ENCODE measurements at regions not wholly inside any gene's neighbourhood (a gene's known extent, or its start where the extent isn't known, plus 50 kb on each side); places are given as distances from the start of the nearest gene placed in this dataset.

DNA sequence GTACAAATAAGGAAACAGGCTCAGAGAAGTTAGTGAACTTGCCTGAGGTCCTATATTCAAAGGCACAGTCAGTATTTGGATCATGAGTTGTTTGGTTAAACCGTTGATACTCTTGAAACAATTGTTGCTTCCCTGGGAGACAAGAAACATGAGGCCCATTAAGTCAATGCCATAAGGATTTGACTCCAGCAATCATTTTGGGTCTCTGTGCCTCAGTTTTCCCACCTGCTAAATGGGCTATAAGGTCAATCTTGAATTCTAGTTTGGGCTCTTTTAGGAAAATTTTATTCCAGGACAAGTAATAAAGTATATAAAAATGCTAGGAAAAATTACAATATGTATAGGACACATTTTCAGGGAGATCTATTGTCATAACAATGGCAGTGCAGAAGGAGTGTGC, 202.1 kb downstream of the TMEM26 start:
- Histone ChIP-seq H3K4me1 (no peaks in the 10 kb centered on the region), H3K27ac (no peak overlapping the region), H3K36me3 (no peaks in the 10 kb centered on the region), H3K27me3 (no peaks in the 10 kb centered on the region), H3K4me3 (no peak overlapping the region), H3K9me3 (no peaks in the 10 kb centered on the region)
- TF ChIP-seq POLR2A (IDR thresholded peaks at IDR 0.05) (no peak), CTCF (IDR thresholded peaks at IDR 0.05) (no peak)
- DNase-seq = no peak

GRCh38 chr10:61250131-61250530, 203.1 kb downstream of the TMEM26 start:
- Histone ChIP-seq H3K27me3 (no peaks in the 10 kb centered on the region), H3K36me3 (no peaks in the 10 kb centered on the region), H3K9me3 (no peaks in the 10 kb centered on the region), H3K4me1 (no peaks in the 10 kb centered on the region), H3K27ac (no peak overlapping the region), H3K4me3 (no peak overlapping the region)
- TF ChIP-seq CTCF (IDR thresholded peaks at IDR 0.05) = no peak
- TF ChIP-seq POLR2A (IDR thresholded peaks at IDR 0.05) = no peak
- DNase-seq = no peak

DNA sequence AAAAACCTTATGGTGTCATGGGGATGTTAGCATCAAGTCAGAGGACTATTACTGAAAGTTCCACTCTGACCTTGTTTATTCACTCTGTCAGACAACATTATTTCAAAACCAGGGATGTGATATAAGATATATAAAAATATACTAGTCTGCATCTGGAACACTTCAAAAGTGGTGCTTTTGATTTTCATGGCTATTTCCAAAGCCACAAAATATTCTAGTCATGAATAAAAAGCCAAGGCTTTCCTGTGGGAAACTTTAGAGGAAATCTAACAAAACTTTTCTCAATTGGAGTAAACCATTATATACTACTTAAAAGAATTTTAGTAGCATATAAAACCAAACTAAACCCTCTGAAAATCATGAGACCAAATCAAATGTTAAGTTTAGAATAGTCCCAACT, 205.2 kb downstream of the TMEM26 start:
- Histone ChIP-seq H3K9me3 (no peaks in the 10 kb centered on the region), H3K4me3 (no peak overlapping the region), H3K36me3 (no peaks in the 10 kb centered on the region), H3K27ac (no peak overlapping the region), H3K27me3 (no peaks in the 10 kb centered on the region), H3K4me1 (no peaks in the 10 kb centered on the region)
- no peak for TF ChIP-seq POLR2A (IDR thresholded peaks at IDR 0.05)
- no peak for TF ChIP-seq CTCF (IDR thresholded peaks at IDR 0.05)
- no peak for DNase-seq

DNA sequence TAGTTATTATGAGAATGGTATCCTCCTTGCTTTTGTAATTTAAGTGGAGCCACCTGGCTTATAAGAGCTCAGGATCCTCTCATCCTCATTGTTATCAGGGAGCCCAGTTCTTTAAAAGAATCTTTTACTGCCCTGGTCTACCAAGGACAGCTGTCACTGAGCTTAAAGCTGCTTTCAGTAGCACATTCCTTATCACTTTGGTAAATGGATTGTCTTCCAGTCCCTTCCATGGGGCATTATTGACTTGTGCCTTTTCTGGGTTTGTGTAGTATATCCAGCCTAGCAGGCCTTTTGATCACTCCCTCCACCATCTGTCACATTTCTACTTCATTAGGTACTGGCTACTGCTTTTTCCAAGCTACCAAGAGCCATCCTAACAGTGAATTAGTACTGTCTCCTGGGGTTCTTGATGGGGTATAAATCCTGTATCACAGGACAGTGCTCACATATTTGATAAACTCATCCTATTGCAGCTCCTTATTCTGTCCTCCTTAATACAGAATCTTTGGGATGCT, 208.9 kb downstream of the TMEM26 start:
- DNase-seq = no peak
- Histone ChIP-seq H3K9me3 (no peaks in the 10 kb centered on the region), H3K36me3 (no peaks in the 10 kb centered on the region), H3K4me1 (no peaks in the 10 kb centered on the region), H3K27ac (no peak overlapping the region), H3K27me3 (no peaks in the 10 kb centered on the region), H3K4me3 (no peak overlapping the region)
- no peak for TF ChIP-seq CTCF (IDR thresholded peaks at IDR 0.05)
- TF ChIP-seq POLR2A (IDR thresholded peaks at IDR 0.05) = no peak

GRCh38 chr10:61232780-61233179, 220.4 kb downstream of the TMEM26 start:
- no peak for DNase-seq
- TF ChIP-seq POLR2A (IDR thresholded peaks at IDR 0.05) = no peak
- no peak for TF ChIP-seq CTCF (IDR thresholded peaks at IDR 0.05)
- H3K27ac ChIP-seq = no peak overlapping the region
- H3K27me3 ChIP-seq = no peaks in the 10 kb centered on the region
- no peaks in the 10 kb centered on the region for H3K36me3 ChIP-seq
- H3K4me1 ChIP-seq = no peaks in the 10 kb centered on the region
- H3K4me3 ChIP-seq = no peak overlapping the region
- H3K9me3 ChIP-seq = no peaks in the 10 kb centered on the region

GRCh38 chr10:61225939-61226338, 227.2 kb downstream of the TMEM26 start:
- DNase-seq = no peak
- no peaks in the 10 kb centered on the region for H3K4me1 ChIP-seq
- no peak overlapping the region for H3K27ac ChIP-seq
- H3K4me3 ChIP-seq = no peak overlapping the region
- no peaks in the 10 kb centered on the region for H3K27me3 ChIP-seq
- peaks cover 0 to 7% (median 0%) of the 10 kb centered on the region in 4 donors for H3K9me3 ChIP-seq
- no peaks in the 10 kb centered on the region for H3K36me3 ChIP-seq
- no peak for TF ChIP-seq POLR2A (IDR thresholded peaks at IDR 0.05)
- TF ChIP-seq CTCF (IDR thresholded peaks at IDR 0.05) = no peak

Measured in Peyer's patch (tissue), 4 donors.